K562 (cell line): ENCODE measurements at regions not wholly inside any gene's neighbourhood (a gene's known extent, or its start where the extent isn't known, plus 50 kb on each side); places are given as distances from the start of the nearest gene placed in this dataset.

Experiments
- ATAC-seq: fragments of 200-7000 bp; cut with Tn5 transposase; 3 replicates; pipeline ENCODE4 v1.9.1; 2020; ENCODE audit warnings: moderate library complexity
- BruUV-seq: library from RNA; stranded (reverse); fragments of 400-500 nt; replicated peaks from 2 replicates; lab custom pipeline; 2021; lab: Mats Ljungman, UMichigan
- CTCF ChIA-PET: fragments of 300-600 bp; formaldehyde crosslinking; extraction: SDS; loops from one replicate; lab custom pipeline; 2021; ENCODE audit warnings: low intra/inter-chr PET ratio; lab: Yijun Ruan, JAX
- POLR2A ChIA-PET: fragments of 300-600, 350-650 bp; sonication (Branson Sonifier 250); formaldehyde crosslinking; extraction: SDS; loops from one replicate; lab custom pipeline; 2021; ENCODE audit warnings: antibody characterized with exemption, inconsistent platforms; lab: Yijun Ruan, JAX
- DNase-seq, 4 experiments: peaks; one replicate each; pipeline versions ENCODE4 v3.0.0 to v3.0.0-alpha.2; 2011 to 2018; ENCODE audit warnings: low spot score in 3 of 4, mixed read lengths in 3 of 4; ENCODE audit errors: extremely low read depth in 1 of 4
- FAIRE-seq: peaks from 2 replicates; lab custom pipeline; 2011; peaks lifted over from hg19 to GRCh38; lab: Jason Lieb, UNC
- H2AFZ ChIP-seq: 2 replicates; pipeline ENCODE4 v1.6.0; 2011; ENCODE audit warnings: low read depth, low read length, control low read depth, inconsistent platforms
- H3K27ac ChIP-seq: fragments of 200-600 bp; 3 replicates; pipeline ENCODE4 v1.8.0; 2011; ENCODE audit warnings: low read depth, mild to moderate bottlenecking, control low read depth, inconsistent platforms, low read length, moderate library complexity, mixed read lengths; ENCODE audit errors: extremely low read depth
- H3K27me3 ChIP-seq, 2 experiments: fragments of 300-600 bp in 1 of 2; 2 replicates in 1 of 2; 3 replicates in 1 of 2; pipeline versions ENCODE4 v1.6.0 to v1.8.0; 2011; ENCODE audit warnings: inconsistent platforms in 2 of 2, low read length in 2 of 2, mild to moderate bottlenecking in 1 of 2, mixed read lengths in 1 of 2, moderate library complexity in 1 of 2; ENCODE audit not compliant: control insufficient read depth in 2 of 2, insufficient read depth in 2 of 2
- H3K36me3 ChIP-seq: fragments of 300-600 bp; 3 replicates; pipeline ENCODE4 v1.8.0; 2011; ENCODE audit warnings: mild to moderate bottlenecking, low read length, inconsistent platforms; ENCODE audit not compliant: control insufficient read depth, insufficient read depth
- H3K4me1 ChIP-seq, 2 experiments: fragments of 200-600 bp in 1 of 2; replicated peaks in 1 of 2; 2 replicates in 1 of 2; 3 replicates in 1 of 2; pipeline versions ENCODE4 v1.5.1 to v1.8.0; 2011; ENCODE audit warnings: inconsistent platforms in 2 of 2, low read length in 2 of 2, mild to moderate bottlenecking in 1 of 2, mixed read lengths in 1 of 2, moderate library complexity in 1 of 2; ENCODE audit not compliant: control insufficient read depth in 2 of 2, insufficient read depth in 2 of 2
- H3K4me2 ChIP-seq: 2 replicates; pipeline ENCODE4 v1.6.1; 2011; ENCODE audit warnings: low read length, control low read depth, inconsistent platforms, mixed read lengths; ENCODE audit not compliant: insufficient read depth
- H3K4me3 ChIP-seq: fragments of 200-600 bp; sonication (generic), shearing (Covaris generic); 2 replicates; pipeline ENCODE4 v1.5.1; 2016; ENCODE audit warnings: control low read depth, inconsistent platforms
- H3K79me2 ChIP-seq: fragments of 200-600 bp; 3 replicates; pipeline ENCODE4 v1.8.0; 2011; ENCODE audit warnings: low read length, inconsistent platforms; ENCODE audit not compliant: control insufficient read depth, insufficient read depth
- H3K9ac ChIP-seq, 2 experiments: 2 replicates each; pipeline versions ENCODE4 v1.6.0 to v1.6.1; 2011; ENCODE audit warnings: low read depth in 2 of 2, low read length in 2 of 2, control low read depth in 1 of 2, inconsistent platforms in 1 of 2, mild to moderate bottlenecking in 1 of 2, mixed read lengths in 1 of 2; ENCODE audit not compliant: insufficient read depth in 1 of 2
- H3K9me1 ChIP-seq: one replicate; pipeline ENCODE4 v1.6.0; 2011; ENCODE audit warnings: inconsistent platforms, mild to moderate bottlenecking, low read length, moderate library complexity; ENCODE audit not compliant: control insufficient read depth, insufficient read depth
- H3K9me3 ChIP-seq: replicated peaks from 2 replicates; pipeline ENCODE4 v1.5.1; 2011; ENCODE audit warnings: low read depth, low read length, inconsistent platforms; ENCODE audit not compliant: control insufficient read depth, insufficient read depth
- H4K20me1 ChIP-seq: replicated peaks from 2 replicates; pipeline ENCODE4 v1.6.1; 2011; ENCODE audit warnings: low read length, inconsistent platforms, mixed read lengths; ENCODE audit not compliant: control insufficient read depth, insufficient read depth
- CTBP1 ChIP-seq: fragments of 450-650 bp; IDR thresholded peaks from 2 replicates; pipeline ENCODE4 v1.6.1; 2016; ENCODE audit warnings: borderline replicate concordance
- EWSR1 ChIP-seq: fragments of 450-650 bp; IDR thresholded peaks from 2 replicates; pipeline ENCODE4 v1.6.1; 2018; ENCODE audit warnings: borderline replicate concordance, mild to moderate bottlenecking, low read depth, moderate library complexity; ENCODE audit not compliant: partially characterized antibody
- HLTF ChIP-seq: fragments of 450-650 bp; IDR thresholded peaks from 2 replicates; pipeline ENCODE4 v1.6.1; 2016
- KAT8 ChIP-seq: fragments of 450-650 bp; IDR thresholded peaks from 2 replicates; pipeline ENCODE4 v1.6.1; 2016; ENCODE audit warnings: low read depth, mild to moderate bottlenecking
- KLF6 ChIP-seq: fragments of 250-450 bp; sonication (Bioruptor Pico); IDR thresholded peaks from 2 replicates; pipeline ENCODE4 v1.4.0; 2020; ENCODE audit warnings: mild to moderate bottlenecking, moderate library complexity, borderline replicate concordance
- PURB ChIP-seq: sonication (generic); formaldehyde crosslinking; IDR thresholded peaks from 2 replicates; pipeline ENCODE4 v1.9.0; 2021; ENCODE audit warnings: low read depth, mild to moderate bottlenecking, missing genetic modification reagents
- SRSF3 ChIP-seq: fragments of 200-400 bp; formaldehyde crosslinking; IDR thresholded peaks from 2 replicates; pipeline ENCODE4 v1.6.1; 2016; ENCODE audit warnings: mild to moderate bottlenecking, low read length, moderate library complexity; ENCODE audit not compliant: insufficient read depth
- ZHX1 ChIP-seq: fragments of 150-350 bp; conservative IDR thresholded peaks from 2 replicates; pipeline ENCODE4 v1.6.1; 2014; ENCODE audit warnings: low read length
- ZNF133 ChIP-seq: fragments of 250-450 bp; sonication (Bioruptor Pico); IDR thresholded peaks from 2 replicates; pipeline ENCODE4 v1.4.0; 2020; ENCODE audit warnings: mild to moderate bottlenecking
- WGBS: fragments of 100-300 bp; shearing (Covaris generic); methylation state at CpG from one replicate; pipeline ENCODE4 v1.1.6; 2016; ENCODE audit warnings: low coverage, mixed read lengths; ENCODE audit not compliant: insufficient coverage; ENCODE audit errors: missing lambda C conversion rate; 5-methylcytosine and 5-hydroxymethylcytosine counted together
- in situ Hi-C: fragments of 300-500 bp; cut with MboI; formaldehyde crosslinking; loops from 4 replicates; pipeline ENCODE4 v1.15.0; 2018; ENCODE audit warnings: inconsistent platforms, mixed read lengths
- intact Hi-C: fragments of 100-400 bp; cut with micrococcal nuclease; formaldehyde crosslinking; loops from 2 replicates; pipeline ENCODE4 v1.14.2; 2022

DNA sequence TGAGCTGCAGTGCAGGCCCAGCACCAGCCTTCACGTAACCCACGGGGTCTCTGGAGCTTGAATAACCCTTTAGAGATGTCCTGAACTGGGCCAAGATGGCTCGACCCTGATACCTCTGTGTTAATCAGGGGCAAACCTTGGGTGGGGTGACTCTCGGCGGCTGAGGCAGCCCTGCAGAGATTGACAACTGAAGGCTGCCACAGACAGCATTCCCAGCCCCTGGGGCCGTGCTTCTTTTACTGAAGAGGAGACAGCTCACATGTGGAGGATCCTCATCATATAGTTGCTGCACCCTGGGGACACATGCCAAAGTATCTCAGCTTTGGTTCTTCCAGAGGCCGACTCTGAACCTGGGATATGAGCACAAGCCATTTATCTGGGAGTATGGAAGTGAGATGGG, 57.3 kb upstream of the PTGFRN start (continued):
- TF ChIP-seq CTBP1 (no peak), SRSF3 (no peak), EWSR1 (no peak), ZNF133 (no peak), HLTF (no peak), KAT8 (no peak), KLF6 (CRISPR knock-in tag) (no peak), PURB (CRISPR knock-in tag) (no peak)

DNA sequence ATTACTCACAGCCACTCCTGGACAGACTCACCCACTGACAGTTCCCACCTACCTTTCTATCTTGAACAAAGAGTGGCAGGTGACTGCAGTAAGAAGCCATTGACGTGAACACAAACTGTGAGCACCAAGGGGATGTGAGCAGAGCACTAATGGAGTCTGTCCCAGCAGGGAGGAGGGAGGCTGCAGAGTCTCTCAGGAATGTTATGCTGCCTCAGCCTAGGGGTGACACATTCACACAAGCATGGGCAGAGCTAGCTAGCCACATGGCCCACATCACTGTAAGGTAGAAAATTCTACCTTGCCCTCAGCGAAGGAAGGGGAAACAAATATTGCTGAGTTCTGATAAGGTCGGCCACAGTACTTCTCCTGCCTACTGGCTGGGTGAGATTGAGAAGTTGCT, 56.8 kb upstream of the PTGFRN start:
- no peak overlapping the region for H3K27ac ChIP-seq
- no peaks in the 10 kb centered on the region for H3K79me2 ChIP-seq
- no peak overlapping the region; a peak in 1 of 4 replicates for H3K9ac ChIP-seq
- H2AFZ ChIP-seq, result no peak overlapping the region
- in situ Hi-C loops, result no loop called here
- CTCF ChIA-PET, result no interaction called here
- no peak for FAIRE-seq
- H3K4me1 ChIP-seq, result peaks cover 0 to 13% of the 10 kb centered on the region in 2 experiments; a peak in 3 of 5 replicates
- ATAC-seq, result no peak; the same call in 2 of the 3 replicates
- no peaks in the 10 kb centered on the region for H3K36me3 ChIP-seq
- BruUV-seq, result no TSS peak
- no peak overlapping the region for H3K4me3 ChIP-seq
- H3K9me3 ChIP-seq, result no peaks in the 10 kb centered on the region
- H4K20me1 ChIP-seq, result no peaks in the 10 kb centered on the region
- H3K27me3 ChIP-seq, result no peaks in the 10 kb centered on the region
- intact Hi-C loops, result loop anchor here (10.0 kb wide), 1 partner anchor 202 kb away; no protein-coding TSS in a partner anchor
- H3K4me2 ChIP-seq, result no peak overlapping the region
- POLR2A ChIA-PET, result interaction anchor here (0.6 to 1.2 kb wide), 2 partner anchors 11 to 26 kb away, joined by 3 read pairs; no protein-coding TSS in a partner anchor
- no peak for DNase-seq
- no peaks in the 10 kb centered on the region for H3K9me1 ChIP-seq
- 29% methylated on average over 3 of the region's 3 CpGs for WGBS
- TF ChIP-seq ZHX1, result no peak
